Uterus (tissue), 2 donors: ENCODE measurements at regions not wholly inside any gene's neighbourhood (a gene's known extent, or its start where the extent isn't known, plus 50 kb on each side); places are given as distances from the start of the nearest gene placed in this dataset.

Experiments used
- CTCF ChIP-seq, 4 experiments: fragments of 200-600 bp in 2 of 4; fragments of 450-650 bp in 2 of 4; sonication (generic) in 2 of 4; IDR thresholded peaks; one replicate each; pipeline ENCODE4 v1.5.1; 2016 to 2019; ENCODE audit warnings: antibody characterized with exemption in 4 of 4, mild to moderate bottlenecking in 2 of 4, moderate library complexity in 1 of 4
- POLR2A ChIP-seq, 2 donors: fragments of 450-650 bp; IDR thresholded peaks; one replicate each; pipeline ENCODE4 v1.6.1; 2016; ENCODE audit warnings: antibody characterized with exemption in 2 of 2, mild to moderate bottlenecking in 1 of 2, moderate library complexity in 1 of 2

GRCh38 chr15:47991357-47991756 lies 129.4 kb upstream of the SLC24A5 start:
- no peak for TF ChIP-seq CTCF (IDR thresholded peaks at IDR 0.05)
- no peak for TF ChIP-seq POLR2A (IDR thresholded peaks at IDR 0.05)
